ENCODE measurements at regions not wholly inside any gene's neighbourhood (a gene's known extent, or its start where the extent isn't known, plus 50 kb on each side); places are given as distances from the start of the nearest gene placed in this dataset.
"Not testable (repeated sequence)": the region's sequence is repeated elsewhere in the genome, so short reads cannot be mapped to it uniquely, and the experiment has no call there.

DNA sequence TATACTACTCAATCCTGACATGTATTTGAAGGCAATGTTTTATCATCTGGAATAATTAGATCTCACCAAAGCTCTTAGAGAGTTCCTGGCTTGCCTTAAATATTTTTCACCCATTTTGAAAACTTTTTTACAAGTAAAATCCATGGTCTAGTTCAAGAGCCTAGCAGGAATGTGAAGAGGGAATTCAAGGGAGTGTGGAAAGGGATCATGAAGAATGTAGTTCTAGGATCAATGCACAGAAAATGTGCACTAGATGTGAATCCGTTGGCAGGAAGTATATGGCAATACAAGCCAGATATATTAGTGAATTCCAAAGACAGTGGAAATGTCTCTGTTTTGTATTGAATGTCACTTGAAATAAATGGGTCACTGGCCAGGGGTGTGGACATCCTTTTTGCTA is 167.9 kb upstream of the MOCS2 start:
- DNase-seq: no peak

DNA sequence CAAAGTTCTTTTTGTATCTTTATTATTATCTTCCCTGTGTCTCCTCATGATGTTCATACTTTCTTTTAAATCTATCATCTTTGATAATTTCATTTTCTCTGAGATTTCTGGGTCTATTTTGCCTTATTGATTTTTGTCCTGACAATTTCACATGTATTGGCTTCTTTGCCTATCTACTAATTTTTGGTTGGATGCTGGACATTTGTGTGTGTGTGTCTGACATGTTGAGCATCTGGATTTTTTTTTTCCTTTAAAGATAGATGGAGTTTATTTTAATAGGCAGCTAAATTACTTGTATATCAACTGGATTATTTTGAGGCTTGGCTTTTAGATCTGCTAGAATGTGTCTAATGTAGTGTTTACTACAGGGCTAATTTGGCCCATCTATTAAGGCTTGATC is 178.0 kb upstream of the MOCS2 start:
- DNase-seq: no peak

DNA sequence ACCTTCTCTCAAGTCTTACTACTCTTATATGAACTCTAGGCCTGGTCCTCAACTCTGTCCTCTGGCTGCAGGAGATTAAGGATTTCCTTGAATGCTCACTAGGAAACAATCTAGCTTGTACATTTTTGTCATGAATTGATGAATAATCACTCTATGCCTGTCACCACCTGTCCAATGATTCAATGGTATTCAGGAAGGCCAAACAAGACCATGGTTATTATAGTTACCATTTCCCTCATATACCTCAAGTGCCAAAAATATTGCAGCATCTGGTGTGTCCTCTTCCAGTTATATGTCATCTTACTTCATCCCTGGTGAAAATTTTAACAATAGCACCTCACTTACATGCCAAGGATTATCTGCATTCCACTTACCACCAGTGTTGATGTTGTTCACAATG is 179.0 kb upstream of the MOCS2 start:
- no peak for DNase-seq

DNA sequence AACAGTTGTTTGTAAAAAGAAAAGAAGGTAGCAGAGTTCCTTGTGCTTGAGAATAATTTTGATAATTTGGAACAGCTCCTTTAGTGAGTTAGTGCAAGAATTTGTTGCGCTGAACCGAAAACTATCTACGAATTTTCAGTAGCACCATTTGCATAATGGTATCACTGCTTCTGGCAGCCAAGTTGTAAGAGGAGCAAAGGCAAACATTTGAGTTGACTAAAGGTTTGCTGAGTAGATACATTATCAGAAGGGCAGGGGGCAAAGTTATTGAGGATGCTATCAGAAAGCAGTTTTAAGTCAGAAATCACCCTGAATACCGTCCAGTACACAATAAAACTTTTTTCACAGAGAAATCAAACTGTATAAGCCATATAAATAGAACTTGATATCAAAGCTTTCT is 181.5 kb upstream of the MOCS2 start:
- DNase-seq: no peak

DNA sequence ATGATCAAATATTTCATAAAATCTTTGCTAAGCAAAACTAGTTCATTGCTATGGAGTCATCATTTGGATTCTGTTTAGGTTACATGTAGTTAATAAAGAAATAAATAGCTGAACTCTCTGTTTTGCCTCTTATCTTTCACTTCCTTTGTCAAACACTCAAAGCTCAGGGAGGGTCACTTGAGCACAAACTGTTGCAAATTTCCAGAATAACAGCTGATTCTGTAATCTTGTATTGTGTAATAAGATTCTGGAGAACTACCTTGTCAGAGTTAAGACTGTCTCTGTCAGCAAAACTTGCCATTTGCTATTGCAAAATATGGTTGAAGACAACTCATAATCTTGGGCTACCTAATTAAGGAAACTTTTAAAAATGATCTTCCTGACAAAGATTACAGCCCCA is 182.0 kb upstream of the MOCS2 start:
- peak; percentile 43 to 64 for DNase-seq

DNA sequence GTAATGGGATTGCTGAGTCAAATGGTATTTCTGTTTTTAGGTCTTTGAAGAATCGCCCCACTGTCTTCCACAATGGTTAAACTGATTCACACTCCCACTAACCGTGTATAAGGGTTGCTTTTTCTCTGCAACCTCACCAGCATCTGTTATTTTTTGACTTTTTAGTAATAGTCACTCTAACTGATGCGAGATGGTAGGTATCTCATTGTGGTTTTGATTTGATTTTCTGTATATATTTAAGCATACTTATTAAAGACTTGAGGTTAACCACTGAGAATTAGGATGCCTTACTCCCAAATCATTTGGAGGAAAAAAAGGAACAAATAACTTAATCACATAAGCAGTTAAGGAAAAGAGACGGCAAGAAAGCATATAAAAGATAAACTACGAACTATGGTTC is 181.6 kb upstream of the FST start:
- no peak for DNase-seq

DNA sequence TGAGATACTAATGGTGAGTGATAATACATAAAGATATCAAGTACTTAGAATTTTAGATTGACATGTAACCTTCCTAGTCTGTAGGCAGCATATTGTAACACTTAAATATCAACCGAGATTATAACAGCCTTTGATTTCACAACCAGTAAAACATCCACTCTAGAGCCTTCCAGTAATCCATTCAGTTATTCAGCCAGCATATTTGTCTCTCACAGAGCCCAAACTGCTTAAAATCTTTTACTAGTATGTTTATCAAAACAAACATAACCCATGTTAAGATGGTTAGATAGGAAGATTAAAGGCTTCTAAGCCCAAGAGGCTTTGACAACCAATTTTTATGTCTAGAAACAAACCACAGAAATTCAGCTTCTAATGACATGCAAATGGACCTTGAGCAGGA is 177.9 kb upstream of the FST start:
- DNase-seq: no peak

DNA sequence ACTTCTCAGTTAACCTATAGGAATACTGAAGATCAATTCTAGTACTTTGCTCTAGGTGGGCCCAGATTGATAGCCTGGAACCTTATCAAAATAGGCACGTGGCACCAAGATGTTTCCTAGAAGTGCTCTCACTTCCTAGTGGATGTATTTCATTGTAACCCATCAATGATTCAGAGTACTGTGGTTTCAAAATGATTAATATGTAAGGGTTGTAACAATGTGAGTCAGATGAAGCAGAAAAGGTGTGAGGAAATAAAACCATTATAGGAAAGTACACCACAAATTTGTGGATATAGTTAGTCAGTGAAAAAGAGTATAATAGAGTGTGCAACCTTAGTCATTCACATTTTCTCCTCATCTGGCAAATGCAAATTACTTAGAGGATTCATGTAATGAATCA is 177.3 kb upstream of the FST start:
- no peak for DNase-seq

DNA sequence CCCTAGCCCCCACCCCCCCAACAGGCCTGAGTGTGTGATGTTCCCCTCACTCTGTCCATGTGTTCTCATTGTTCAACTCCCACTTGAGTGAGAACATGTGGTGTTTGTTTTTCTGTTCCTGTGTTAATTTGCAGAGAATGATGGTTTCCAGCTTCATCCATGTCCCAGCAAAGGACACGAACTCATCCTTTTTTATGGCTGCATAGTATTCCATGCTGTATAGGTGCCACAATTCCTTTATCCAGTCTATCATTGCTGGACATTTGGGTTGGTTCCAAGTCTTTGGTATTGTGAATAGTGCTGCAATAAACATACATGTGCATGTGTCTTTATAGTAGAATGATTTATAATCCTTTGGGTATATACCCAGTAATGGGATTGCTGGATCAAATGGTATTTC is 175.1 kb upstream of the FST start:
- DNase-seq: not testable (repeated sequence)

DNA sequence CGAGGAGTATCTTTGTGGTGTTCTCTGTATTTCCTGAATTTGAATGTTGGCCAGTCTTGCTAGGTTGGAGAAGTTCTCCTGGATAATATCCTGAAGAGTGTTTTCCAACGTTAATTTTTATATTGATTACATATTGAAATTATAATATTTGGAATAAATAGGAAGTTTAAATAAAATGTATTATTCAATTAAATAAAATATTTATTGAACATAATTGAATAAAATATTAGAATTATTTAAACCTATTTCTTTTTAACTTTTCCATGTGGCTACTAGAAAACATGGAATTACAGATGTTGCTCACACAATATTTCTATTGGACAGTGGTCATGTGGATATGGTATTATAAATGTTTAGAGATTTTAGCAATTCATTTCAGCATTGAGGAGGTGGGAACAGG is 170.8 kb upstream of the FST start:
- DNase-seq: no peak

DNA sequence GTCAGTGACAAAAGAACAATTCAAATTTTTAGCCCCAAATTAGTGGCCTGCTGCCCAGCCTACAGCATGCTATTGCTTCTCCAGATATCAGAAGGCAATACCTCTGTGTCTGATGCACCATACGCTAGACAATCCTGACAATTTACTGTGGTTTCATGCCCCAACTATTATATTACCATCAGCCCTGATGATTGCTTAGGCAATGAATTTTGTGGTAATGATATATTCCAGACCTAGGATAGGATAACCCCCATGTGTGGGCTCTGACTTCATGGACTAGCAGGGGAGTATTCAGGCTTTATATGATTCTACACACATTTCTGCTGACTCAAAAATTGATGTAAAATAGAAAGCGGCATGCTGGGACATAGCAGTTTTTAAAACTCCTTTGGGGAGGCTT is 168.7 kb upstream of the FST start:
- no peak for DNase-seq

DNA sequence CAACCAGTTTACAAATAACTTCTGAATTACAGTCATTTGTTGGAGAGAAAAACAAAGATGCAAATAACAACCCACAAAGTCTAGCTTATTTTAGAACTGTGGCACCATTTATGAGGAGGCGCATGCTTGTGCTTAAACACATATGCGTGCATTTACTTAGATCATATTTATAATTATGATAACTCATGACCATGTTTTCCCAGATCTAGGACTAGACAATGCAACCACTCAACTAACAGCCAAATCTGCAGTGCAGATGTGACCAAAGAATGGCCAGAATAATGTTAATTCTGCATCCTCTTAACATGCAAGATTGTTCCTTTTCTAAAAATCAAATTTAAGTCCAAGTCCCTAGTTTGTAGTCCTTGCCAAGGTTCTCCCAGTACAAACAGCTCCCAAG is 167.3 kb upstream of the FST start:
- no peak for DNase-seq

DNA sequence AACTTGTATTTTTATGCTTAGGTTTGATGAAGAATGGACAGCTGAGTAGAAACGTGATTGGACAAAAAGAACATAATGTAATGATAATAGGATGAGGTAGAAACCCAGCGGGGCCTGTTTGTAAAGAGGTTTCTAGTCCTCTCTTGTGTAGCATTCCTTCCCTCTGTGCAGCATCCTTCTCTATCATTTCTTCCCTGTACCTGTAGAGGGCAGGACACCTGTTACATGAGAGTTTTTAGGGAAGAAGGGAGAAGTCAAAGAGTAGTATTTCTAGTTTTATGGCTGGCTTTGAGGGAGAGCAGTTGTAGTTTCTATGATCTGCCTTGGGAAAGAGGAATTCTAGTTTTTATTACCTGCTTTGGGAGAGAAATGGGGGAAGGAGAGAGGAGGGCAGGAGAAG is 162.1 kb upstream of the FST start:
- no peak for DNase-seq

DNA sequence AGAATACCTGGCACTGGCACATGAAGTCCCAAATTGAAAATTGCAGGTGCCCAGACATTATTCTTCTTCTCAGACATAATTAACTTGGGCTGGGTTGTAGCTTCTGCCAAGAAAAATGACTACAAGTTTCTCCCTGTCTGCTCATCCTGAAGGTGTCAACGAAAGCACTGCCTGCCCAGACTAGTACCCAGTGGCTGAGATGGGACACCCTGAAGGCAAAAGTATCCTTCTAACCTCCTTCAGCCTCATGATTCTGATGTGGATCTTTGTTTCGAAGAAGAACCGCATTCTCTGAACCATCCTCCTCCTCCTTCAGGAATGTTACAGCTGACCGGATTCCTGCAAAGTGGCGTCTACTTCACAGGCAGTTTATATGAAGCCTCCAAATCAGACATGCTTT is 161.1 kb upstream of the FST start:
- DNase-seq: no peak

DNA sequence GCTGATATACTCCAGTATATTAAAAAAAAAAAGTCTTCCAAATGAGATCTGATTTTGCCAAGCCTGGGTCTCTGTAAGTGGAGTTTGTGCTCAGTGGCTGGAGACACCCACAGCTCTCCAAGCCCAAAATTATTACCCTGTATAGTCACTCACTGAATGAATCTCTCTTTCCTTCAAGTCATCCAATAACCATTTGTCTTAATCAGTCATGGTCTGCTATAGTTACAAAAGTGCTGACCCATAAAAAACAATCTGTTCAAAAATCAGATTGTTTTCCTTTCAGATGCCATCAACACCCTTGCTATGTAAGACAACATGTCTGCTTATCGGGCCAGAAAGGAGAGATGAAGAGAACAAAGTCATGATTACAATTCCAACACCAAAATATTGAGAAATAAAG is 159.4 kb upstream of the FST start:
- no peak for DNase-seq

DNA sequence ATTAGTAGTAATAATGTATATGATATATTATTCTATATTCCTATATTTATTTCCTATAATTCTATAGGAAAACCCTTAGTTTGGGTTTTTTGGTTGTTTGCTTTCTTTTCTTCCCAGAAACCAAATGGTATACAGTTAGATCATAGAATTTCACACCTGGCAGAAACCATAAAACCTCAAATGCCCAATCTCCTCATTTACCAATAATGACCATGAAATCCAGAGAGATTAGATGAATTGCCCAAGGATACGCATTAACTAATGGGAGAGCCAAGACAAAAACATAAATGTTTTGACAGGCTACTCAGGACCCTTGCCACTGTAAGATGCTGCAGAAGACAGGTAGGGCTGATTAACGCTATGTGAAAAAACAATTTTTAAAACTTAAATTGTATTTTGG is 158.7 kb upstream of the FST start:
- DNase-seq: no peak

DNA sequence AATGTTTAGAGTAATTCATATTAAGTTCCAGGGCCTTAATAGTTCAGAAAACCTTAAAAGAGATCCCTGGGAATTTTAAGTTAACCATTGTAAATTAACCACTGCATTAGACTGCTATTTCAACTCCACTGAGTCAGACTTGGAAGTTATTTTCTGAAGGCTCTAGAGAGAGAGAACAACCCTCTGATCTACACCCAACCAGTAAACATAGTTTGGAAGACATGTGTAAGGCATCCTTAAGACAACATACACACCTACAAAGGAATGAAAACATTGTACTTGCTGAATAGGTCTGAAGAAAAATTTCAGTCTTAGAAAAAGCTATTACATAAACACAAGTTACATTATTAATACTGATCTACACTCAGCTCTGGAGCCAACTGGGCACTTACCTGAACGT is 158.2 kb upstream of the FST start:
- no peak for DNase-seq

DNA sequence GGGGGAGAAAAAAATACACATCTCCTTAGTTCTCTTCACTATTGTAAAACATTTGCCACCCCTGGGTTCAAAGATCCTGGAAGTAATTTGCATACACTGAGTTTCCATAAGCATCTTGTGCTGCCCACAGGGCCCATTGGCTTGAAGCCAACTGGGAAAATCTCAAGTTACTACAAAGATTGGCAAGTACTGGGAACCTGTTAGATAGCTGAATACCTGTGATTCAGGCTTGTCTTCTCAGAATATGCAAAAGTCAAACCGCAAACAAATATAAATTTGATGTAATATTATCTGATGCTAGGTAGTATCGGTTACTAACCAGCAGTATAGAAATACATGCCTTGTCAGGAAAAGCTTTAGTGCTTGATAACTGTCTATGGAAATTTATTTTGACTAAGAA is 156.9 kb upstream of the FST start:
- DNase-seq: no peak

DNA sequence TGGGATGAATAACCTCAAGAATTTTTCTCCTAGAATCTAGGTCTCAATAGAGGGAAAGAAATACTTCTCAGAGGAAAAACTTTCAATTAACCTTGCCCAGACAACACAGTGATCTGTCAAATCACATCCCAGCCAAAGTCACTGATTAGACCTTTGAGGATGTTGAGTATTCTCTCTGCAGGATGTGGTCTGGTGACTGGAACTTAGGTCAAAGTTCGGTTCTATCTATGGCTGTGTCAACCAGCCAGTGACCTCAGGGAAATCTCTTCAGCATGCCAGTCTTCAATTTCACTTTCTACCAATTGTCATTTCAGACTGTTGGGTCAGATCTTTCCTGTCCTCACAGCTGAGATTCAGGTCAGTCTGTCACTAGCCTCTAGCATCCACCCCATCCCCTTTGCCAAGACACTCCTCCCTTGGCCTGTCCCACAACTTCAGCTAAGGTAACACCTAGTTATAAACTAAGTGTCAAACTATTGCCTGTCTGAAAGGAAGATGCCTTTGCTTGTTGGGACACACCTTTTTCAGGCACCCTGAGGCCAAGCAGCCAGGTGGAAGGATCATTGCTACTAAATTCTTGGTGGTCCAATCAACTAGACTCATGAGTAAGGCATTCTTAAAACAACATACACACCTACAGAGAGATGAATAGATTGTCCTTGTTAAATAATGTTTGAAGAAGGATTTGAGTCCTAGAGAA is 156.3 kb upstream of the FST start:
- DNase-seq: no peak

DNA sequence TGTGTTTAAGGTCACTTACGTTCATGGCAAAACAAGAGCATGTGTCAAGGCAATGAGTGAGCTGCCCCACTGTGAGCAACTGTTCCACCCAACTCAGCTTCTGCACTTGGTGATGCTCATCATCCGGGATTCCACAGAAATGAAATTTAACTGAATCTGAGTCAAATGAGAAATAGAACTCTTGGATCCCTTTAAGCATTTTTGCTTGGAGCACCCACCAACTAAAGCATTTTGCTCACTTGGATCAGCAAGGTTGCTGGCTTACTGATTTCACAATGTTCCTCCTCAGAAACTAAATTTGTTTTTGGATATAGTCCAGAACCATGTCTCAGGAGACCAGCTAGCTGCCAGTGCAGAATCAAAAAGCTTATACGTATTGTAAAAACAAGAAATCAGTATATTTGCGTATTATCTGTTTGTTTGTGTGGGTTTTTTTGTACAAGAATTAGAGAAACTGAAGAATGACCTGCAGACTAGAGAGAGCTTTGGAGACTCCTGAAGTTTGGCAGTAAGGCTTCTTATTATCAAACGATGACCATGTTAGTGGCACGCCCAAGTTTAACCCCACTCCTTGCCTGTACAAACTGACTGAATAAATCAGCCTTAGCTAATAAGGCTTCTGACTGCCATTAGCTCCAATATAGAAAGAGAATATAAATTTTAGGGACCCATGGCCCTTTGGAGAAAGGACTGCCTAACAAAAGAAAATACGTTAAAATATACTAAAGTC is 153.8 kb upstream of the FST start:
- no peak for DNase-seq

DNA sequence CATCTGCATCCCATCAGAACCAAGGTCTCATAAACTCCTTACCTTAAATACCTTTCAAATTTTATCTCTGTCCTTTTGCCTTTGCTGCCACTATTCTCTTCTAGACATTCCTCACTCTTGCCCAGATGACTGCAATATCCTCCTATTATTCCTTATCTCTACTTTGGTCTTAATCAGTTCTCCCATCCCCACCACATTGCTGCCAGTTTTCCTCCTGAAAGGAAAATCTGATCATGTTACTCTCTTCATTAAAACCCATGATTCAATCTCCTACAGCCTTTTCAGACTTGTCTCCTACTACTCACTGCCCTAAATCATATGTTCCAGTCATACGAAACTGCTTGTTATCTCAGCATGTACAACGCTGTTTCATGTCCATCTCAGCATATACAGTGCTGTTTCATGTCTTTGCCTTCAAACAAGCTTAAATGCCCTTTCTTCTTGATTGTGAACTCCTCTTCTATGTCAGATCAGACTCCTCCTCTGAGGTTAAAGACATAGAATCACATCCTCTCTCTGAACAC is 152.6 kb upstream of the FST start:
- DNase-seq: no peak

DNA sequence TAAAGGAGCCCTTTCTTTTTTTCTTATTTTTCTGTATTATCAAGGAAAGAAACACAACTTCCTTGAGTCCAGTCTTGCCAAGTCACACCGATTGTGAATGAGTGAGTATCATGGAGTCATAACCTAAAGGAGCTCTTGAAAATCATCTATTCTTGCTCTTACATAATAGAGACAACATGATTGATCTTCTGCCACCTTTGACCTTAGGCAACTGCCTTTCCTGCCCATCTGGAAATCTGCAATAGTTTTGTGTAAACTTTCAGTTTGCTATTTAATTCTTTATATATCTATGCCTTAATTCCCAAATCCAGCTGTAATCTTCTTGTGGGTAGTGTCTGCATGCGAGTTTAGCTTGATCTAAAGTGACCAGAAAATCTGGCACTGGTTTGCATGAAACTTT is 149.9 kb upstream of the FST start:
- DNase-seq: no peak

DNA sequence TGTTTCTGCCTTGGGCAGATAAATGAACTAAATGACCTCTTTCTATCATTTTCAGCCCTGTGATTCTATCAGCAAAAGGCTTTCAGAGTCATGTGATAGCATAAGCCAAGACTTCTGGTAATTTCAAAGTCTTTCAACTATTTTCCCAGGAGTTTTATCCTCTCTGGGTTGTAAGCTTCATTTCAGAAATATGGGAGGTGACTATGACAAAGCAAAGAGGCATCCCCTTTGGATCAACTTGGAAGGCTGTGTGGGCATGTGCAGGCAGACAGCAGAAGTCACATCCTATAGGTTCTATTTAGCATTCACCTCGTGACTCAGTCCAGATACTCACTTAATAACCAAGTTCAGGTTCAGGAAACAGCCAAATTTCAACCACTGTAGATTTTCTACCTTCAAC is 149.0 kb upstream of the FST start:
- no peak for DNase-seq

DNA sequence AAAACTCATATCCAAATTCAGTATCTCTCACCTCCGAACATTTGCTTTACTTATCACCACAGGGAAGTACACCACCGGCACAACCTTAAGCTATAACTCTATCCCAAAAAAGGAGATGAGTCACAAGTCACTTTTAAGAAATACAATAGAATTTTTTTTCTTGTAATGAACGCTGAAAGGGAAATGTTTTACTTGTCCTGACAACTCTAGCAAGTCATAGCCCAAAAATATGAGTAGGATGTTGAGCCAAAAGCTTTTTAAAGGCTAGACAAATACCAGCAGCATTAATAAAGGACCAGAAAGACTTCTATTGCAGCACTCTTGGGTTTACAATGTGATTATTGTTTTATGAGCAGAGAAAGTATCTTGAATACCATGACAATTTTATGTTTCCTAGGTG is 147.3 kb upstream of the FST start:
- DNase-seq: no peak

DNA sequence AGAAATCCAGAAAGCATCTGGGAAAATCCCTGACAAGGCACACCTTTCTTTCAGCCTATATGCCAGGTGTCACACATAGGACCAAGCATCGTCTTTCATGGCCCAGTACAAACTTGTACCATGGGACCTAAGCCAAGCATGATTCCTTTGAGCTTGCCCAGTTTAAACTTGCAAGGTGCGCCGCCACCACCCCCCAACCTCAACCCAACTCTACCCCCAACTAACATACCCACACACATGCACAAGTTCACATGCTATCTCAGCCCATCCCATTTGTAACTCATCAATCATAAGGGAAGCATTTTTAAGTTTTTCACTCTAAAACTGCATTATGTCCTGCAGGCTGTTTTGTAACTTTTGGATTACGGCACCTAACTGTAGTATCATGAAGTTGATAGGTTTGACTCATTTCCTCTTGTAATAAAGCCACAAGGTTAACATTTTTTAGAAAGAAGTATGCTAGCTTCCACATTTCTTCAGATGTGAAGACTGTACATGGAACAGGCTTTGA is 145.9 kb upstream of the FST start:
- DNase-seq: peak; percentile 73 to 75

All from AML-193 (cell line).